Psoas muscle (tissue), 7 donors: ENCODE measurements at regions not wholly inside any gene's neighbourhood (a gene's known extent, or its start where the extent isn't known, plus 50 kb on each side); places are given as distances from the start of the nearest gene placed in this dataset.
A peak's percentile ranks its signal among the peaks of the same experiment; 100 is the strongest.

Experiments
- ATAC-seq, 4 donors: fragments of 200-7000 bp; cut with Tn5 transposase; one replicate each; pipeline ENCODE4 v1.9.1; 2020; ENCODE audit warnings: moderate library complexity in 3 of 4, mild to moderate bottlenecking in 2 of 4
- DNase-seq, 2 donors: peaks; one replicate each; pipeline ENCODE4 v3.0.0-alpha.2; 2020
- H3K27ac ChIP-seq: fragments of 200-600 bp; one replicate; pipeline ENCODE4 v1.8.0; 2022
- H3K27me3 ChIP-seq, 3 donors: fragments of 200-600 bp in 1 of 3; one replicate each; pipeline versions ENCODE4 v1.6.1 to v1.8.0; 2013 to 2022; ENCODE audit warnings: low read length in 2 of 3, mild to moderate bottlenecking in 2 of 3, moderate library complexity in 1 of 3; ENCODE audit not compliant: insufficient read depth in 3 of 3
- H3K36me3 ChIP-seq, 2 donors: fragments of 200-600 bp in 1 of 2; one replicate each; pipeline versions ENCODE4 v1.6.1 to v1.8.0; 2013 to 2022; ENCODE audit warnings: low read depth in 1 of 2, mild to moderate bottlenecking in 1 of 2, moderate library complexity in 1 of 2; ENCODE audit not compliant: insufficient read depth in 1 of 2
- H3K4me1 ChIP-seq: fragments of 200-600 bp; one replicate; pipeline ENCODE4 v1.8.0; 2022
- H3K4me3 ChIP-seq: fragments of 200-600 bp; one replicate; pipeline ENCODE4 v1.8.0; 2022; ENCODE audit warnings: mild to moderate bottlenecking
- H3K9me3 ChIP-seq: fragments of 200-600 bp; one replicate; pipeline ENCODE4 v1.8.0; 2022
- CTCF ChIP-seq: fragments of 200-600 bp; IDR thresholded peaks from one replicate; pipeline ENCODE4 v1.8.0; 2022; ENCODE audit warnings: antibody characterized with exemption
- WGBS, 3 donors: extraction: QIAGEN DNeasy Blood & Tissue Kit; methylation state at CpG; one replicate each; pipeline versions ENCODE4 v1.1.6 to v1.1.7; 2013; 5-methylcytosine and 5-hydroxymethylcytosine counted together
- intact Hi-C, 2 donors: fragments of 100-400 bp; cut with DNase I; formaldehyde crosslinking; loops; one replicate each; pipeline versions ENCODE4 v1.11.0 to v1.14.2; 2022
- donor health status: healthy with polysubstance abuse.
- donor health status: DM: no; HTN: no; CAD: no; lungs with moderate emphysema.
- donor health status: Bipolar disorder and iron deficiency.
- donor health status: healthy.
- donor health status: DM: yes; HTN: yes; CAD: no.
- donor health status: DM: no; HTN: no; CAD: no.
- donor health status: DM: yes; HTN: yes; CAD: no.

DNA sequence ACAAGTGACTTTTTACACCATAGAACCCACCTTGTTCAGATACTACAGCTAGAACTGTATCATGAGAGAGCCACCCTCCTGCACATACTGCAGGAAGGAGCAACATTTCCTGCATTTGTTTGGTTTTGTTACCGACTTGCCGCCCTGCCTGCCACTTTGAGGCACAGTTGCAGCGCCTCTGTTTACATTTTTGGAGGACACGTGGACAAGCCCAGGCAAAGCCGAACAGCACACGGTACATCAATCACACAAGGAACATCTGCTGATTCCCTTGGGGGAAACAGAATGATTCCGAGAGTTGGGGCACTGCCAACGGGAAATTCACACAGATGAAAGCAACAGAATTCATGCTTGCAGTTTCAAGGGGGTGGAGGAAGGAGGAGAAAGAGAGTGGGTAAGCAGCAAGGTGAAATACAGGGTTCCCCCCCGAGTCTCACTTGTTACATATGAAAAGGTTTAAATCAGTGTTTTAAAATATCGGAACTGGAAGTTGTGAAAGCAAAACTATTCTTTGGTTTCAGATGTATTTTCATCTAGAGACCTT, 110.7 kb downstream of the BTG1 start:
- Histone ChIP-seq H3K36me3 (no peaks in the 10 kb centered on the region), H3K4me1 (no peaks in the 10 kb centered on the region), H3K9me3 (no peaks in the 10 kb centered on the region), H3K27me3 (no peaks in the 10 kb centered on the region), H3K4me3 (peak overlapping the region; percentile 8), H3K27ac (no peak overlapping the region)
- no peak for TF ChIP-seq CTCF
- intact Hi-C loops = no loop called here
- peak in 2 of 4 donors; percentile 29 to 30 for ATAC-seq
- DNase-seq = peak; percentile 25 to 49
- 1 to 2% (median 2%) methylated on average over 10 of the region's 10 CpGs for WGBS, 3 donors

DNA sequence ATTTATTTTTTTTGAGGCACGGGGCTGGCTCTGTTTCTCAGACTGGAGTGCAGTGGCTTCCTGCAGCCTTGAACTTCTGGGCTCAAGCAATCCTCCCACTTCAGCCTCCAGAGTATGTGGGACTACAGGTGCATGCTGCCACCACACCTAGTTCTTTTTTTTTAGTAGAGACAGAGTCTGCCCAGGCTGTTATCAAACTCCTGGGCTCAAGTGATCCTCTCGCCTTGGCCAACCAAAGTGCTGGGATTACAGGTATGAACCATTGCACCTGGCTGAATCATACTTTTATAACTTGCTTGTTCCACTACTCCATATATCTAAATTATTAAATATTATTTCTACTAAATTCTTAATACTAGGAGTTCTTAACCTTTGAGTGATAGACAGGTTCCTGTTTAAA, 111.6 kb downstream of the BTG1 start:
- no peak for TF ChIP-seq CTCF
- no peaks in the 10 kb centered on the region for H3K4me1 ChIP-seq

DNA sequence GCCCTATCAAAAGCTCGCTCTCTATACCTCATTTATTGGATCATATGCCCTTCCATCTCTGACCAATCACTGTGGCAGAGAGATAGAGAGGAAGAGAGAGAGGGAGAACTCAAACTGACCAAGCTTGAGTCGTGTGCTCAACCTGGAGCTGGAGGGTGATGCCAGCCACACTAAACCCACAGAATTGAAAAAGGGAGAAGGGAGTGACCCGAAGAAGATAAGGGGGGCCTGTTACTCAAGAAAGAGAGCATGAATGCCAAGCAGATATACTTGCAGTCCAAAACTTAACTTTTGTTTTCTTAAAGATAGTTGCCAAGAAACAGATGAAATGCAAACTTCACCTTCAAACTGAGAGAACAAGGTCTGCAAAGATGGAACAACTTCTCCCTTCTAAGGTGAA, 112.7 kb downstream of the BTG1 start:
- H3K4me3 ChIP-seq = no peak overlapping the region
- DNase-seq (no peak), ATAC-seq (no peak)
- TF ChIP-seq CTCF = no peak
- H3K27ac ChIP-seq = no peak overlapping the region
- no peaks in the 10 kb centered on the region for H3K27me3 ChIP-seq
- intact Hi-C loops = no loop called here
- H3K4me1 ChIP-seq = no peaks in the 10 kb centered on the region
- 86 to 94% (median 90%) methylated on average over 3 of the region's 3 CpGs for WGBS, 3 donors
- no peaks in the 10 kb centered on the region for H3K36me3 ChIP-seq
- no peaks in the 10 kb centered on the region for H3K9me3 ChIP-seq

More for the DNA sequence above, 111.6 kb downstream of the BTG1 start:
- DNase-seq (no peak), ATAC-seq (no peak)
- intact Hi-C loops = no loop called here
- Histone ChIP-seq H3K27me3 (no peaks in the 10 kb centered on the region), H3K4me3 (no peak overlapping the region), H3K9me3 (no peaks in the 10 kb centered on the region), H3K36me3 (no peaks in the 10 kb centered on the region), H3K27ac (no peak overlapping the region)
- WGBS, 3 donors = 85 to 89% (median 86%) methylated on average over 2 of the region's 2 CpGs

DNA sequence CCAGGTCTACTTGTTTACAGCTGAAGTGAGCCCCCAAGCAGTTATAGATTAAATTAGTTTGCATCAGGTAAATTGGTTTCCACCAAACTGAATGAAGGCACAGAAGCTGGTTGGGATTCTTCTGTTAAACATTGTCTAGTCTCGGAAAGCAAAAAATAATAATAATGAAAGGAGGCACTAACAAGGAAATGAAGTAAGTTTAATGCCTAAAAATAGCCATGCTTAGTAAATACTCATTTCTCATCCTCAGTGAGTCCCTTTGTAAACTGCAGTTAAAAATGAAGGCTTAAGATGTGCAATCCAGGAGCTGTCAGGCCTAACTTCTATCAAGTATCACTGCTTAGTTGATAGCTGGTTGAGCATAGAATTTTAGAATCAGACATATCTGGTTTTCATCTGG, 113.5 kb downstream of the BTG1 start:
- Histone ChIP-seq H3K4me3 (no peak overlapping the region), H3K9me3 (no peaks in the 10 kb centered on the region), H3K27ac (no peak overlapping the region), H3K27me3 (no peaks in the 10 kb centered on the region), H3K4me1 (no peaks in the 10 kb centered on the region), H3K36me3 (no peaks in the 10 kb centered on the region)
- no peak for DNase-seq
- ATAC-seq = no peak
- intact Hi-C loops = no loop called here
- TF ChIP-seq CTCF = no peak
- 46 to 85% (median 85%) methylated on average over 1 of the region's 1 CpG for WGBS, 3 donors

GRCh38 chr12:92030618-92031017, 115.0 kb downstream of the BTG1 start:
- ATAC-seq = peak in 2 of 4 donors; percentile 47 to 76
- Histone ChIP-seq H3K27ac (no peak overlapping the region), H3K36me3 (no peaks in the 10 kb centered on the region), H3K9me3 (no peaks in the 10 kb centered on the region), H3K4me1 (no peaks in the 10 kb centered on the region), H3K4me3 (no peak overlapping the region), H3K27me3 (no peaks in the 10 kb centered on the region)
- no peak for TF ChIP-seq CTCF
- 12 to 27% (median 17%) methylated on average over 3 of the region's 3 CpGs for WGBS, 3 donors
- no peak for DNase-seq
- intact Hi-C loops = no loop called here
